T-cell (primary cell): ENCODE measurements at regions not wholly inside any gene's neighbourhood (a gene's known extent, or its start where the extent isn't known, plus 50 kb on each side); places are given as distances from the start of the nearest gene placed in this dataset.
"Not testable (repeated sequence)": the region's sequence is repeated elsewhere in the genome, so short reads cannot be mapped to it uniquely, and the experiment has no call there.

Source experiments
- ATAC-seq, 4 experiments: fragments of 200-7000 bp in 3 of 4; fragments of 150-1000 bp in 1 of 4; cut with Tn5 transposase; replicated peaks in 1 of 4; 1 replicate in 3 of 4; 2 replicates in 1 of 4; pipeline ENCODE4 v1.10.0; 2021; ENCODE audit warnings: moderate library complexity in 3 of 4, mild to moderate bottlenecking in 2 of 4, moderate number of reproducible peaks in 1 of 4
- CTCF ChIA-PET, 2 donors: fragments of 300-600 bp; sonication (Branson Sonifier 250); formaldehyde crosslinking; loops; one replicate each; lab custom pipeline; 2022; ENCODE audit warnings: antibody characterized with exemption in 2 of 2; lab: Charles Lee
- POLR2A ChIA-PET, 2 donors: fragments of 300-600 bp; sonication (Branson Sonifier 250); formaldehyde crosslinking; loops; one replicate each; lab custom pipeline; 2022; ENCODE audit warnings: antibody characterized with exemption in 2 of 2; lab: Charles Lee
- DNase-seq, 35 experiments: peaks; one replicate each; pipeline versions ENCODE4 v3.0.0 to v3.0.0-alpha.2; 2013 to 2023
- H3K27ac ChIP-seq: one replicate; pipeline ENCODE4 v1.5.1; 2013; ENCODE audit warnings: low read length
- H3K27me3 ChIP-seq, 2 experiments: replicated peaks in 1 of 2; 1 replicate in 1 of 2; 2 replicates in 1 of 2; pipeline versions ENCODE4 v1.6.1 to v1.7.0; 2013; ENCODE audit warnings: low read length in 1 of 2, mixed read lengths in 1 of 2; ENCODE audit not compliant: control insufficient read depth in 2 of 2, insufficient read depth in 2 of 2; ENCODE audit errors: extremely low read depth in 1 of 2
- H3K36me3 ChIP-seq, 2 donors: 1 replicate in 1 of 2; 2 replicates in 1 of 2; pipeline versions ENCODE4 v1.6.1 to v1.7.0; 2013; ENCODE audit warnings: low read length in 1 of 2; ENCODE audit not compliant: control insufficient read depth in 2 of 2, insufficient read depth in 1 of 2; ENCODE audit errors: extremely low read depth in 1 of 2
- H3K4me1 ChIP-seq, 2 experiments: 1 replicate in 1 of 2; 2 replicates in 1 of 2; pipeline versions ENCODE4 v1.6.1 to v1.7.0; 2013; ENCODE audit warnings: low read length in 2 of 2, mixed read lengths in 1 of 2; ENCODE audit not compliant: insufficient read depth in 2 of 2, control insufficient read depth in 1 of 2; ENCODE audit errors: extremely low read depth in 1 of 2
- H3K4me3 ChIP-seq, 2 donors: 1 replicate in 1 of 2; 2 replicates in 1 of 2; pipeline versions ENCODE4 v1.5.1 to v1.7.0; 2013; ENCODE audit warnings: mild to moderate bottlenecking in 2 of 2, low read length in 1 of 2, moderate library complexity in 1 of 2; ENCODE audit not compliant: control insufficient read depth in 1 of 2; ENCODE audit errors: extremely low read depth in 1 of 2
- H3K9me3 ChIP-seq: 2 replicates; pipeline ENCODE4 v1.7.0; 2013
- H3K27ac Mint-ChIP-seq, 2 donors: one replicate each; pipeline ENCODE4 v1.8.0; 2020 to 2021; ENCODE audit warnings: mild to moderate bottlenecking in 2 of 2, mixed read lengths in 2 of 2
- H3K27me3 Mint-ChIP-seq, 2 donors: one replicate each; pipeline ENCODE4 v1.8.0; 2021 to 2022; ENCODE audit warnings: mixed read lengths in 2 of 2
- H3K36me3 Mint-ChIP-seq: one replicate; pipeline ENCODE4 v1.8.0; 2021; ENCODE audit warnings: mixed read lengths
- H3K4me1 Mint-ChIP-seq, 3 donors: one replicate each; pipeline ENCODE4 v1.8.0; 2020 to 2022; ENCODE audit warnings: mixed read lengths in 3 of 3, mild to moderate bottlenecking in 1 of 3
- H3K4me3 Mint-ChIP-seq, 3 donors: one replicate each; pipeline ENCODE4 v1.8.0; 2020 to 2022; ENCODE audit warnings: mild to moderate bottlenecking in 3 of 3, mixed read lengths in 3 of 3, moderate library complexity in 3 of 3
- H3K9me3 Mint-ChIP-seq, 3 donors: one replicate each; pipeline ENCODE4 v1.8.0; 2020 to 2022; ENCODE audit warnings: mixed read lengths in 3 of 3
- WGBS: methylation state at CpG from one replicate; pipeline ENCODE4 v1.1.5; 2013; ENCODE audit warnings: missing lambda C conversion rate; ENCODE audit not compliant: insufficient coverage; 5-methylcytosine and 5-hydroxymethylcytosine counted together

DNA sequence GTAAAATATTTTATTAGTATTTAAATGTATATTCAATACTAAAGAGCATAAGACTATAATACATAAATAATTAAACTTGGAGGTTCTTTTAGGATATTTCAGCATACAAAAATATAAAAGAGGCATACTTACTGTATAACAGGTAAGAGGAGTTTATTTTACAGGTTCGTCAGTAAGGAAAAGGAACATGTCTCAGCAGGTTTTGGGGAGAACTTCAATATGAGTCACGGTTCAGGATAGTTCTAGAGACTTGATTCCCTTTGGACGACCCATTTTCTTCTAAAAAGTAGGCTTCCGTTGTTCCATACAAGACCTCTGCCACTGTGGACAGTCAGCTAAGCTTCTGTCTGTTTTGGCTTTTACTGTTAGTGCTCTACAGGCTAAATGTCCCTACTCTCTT is 181.1 kb downstream of the ALX1 start:
- H3K27ac ChIP-seq: no peak overlapping the region
- H3K4me3 ChIP-seq: no peak overlapping the region
- H3K4me3 Mint-ChIP-seq: no peak overlapping the region
- H3K36me3 Mint-ChIP-seq: no peaks in the 10 kb centered on the region
- no peak overlapping the region for H3K27ac Mint-ChIP-seq
- no peaks in the 10 kb centered on the region for H3K27me3 Mint-ChIP-seq
- H3K9me3 Mint-ChIP-seq: no peaks in the 10 kb centered on the region
- ATAC-seq: no peak
- CTCF ChIA-PET: no interaction called here
- H3K4me1 ChIP-seq: peaks cover 0 to 2% of the 10 kb centered on the region in 2 experiments
- POLR2A ChIA-PET: no interaction called here
- H3K4me1 Mint-ChIP-seq: no peaks in the 10 kb centered on the region
- 60% methylated on average over 1 of the region's 4 CpGs for whole genome bisulfite sequencing
- no peaks in the 10 kb centered on the region for H3K36me3 ChIP-seq
- H3K27me3 ChIP-seq: no peaks in the 10 kb centered on the region
- no peaks in the 10 kb centered on the region for H3K9me3 ChIP-seq
- DNase-seq: no peak

GRCh38 chr12:85462888-85463287 is 182.9 kb downstream of the ALX1 start:
- DNase-seq (no peak), ATAC-seq (no peak)
- no peaks in the 10 kb centered on the region for H3K27me3 Mint-ChIP-seq
- no peak overlapping the region for H3K27ac ChIP-seq
- no peak overlapping the region for H3K4me3 ChIP-seq
- CTCF ChIA-PET: no interaction called here
- H3K36me3 Mint-ChIP-seq: no peaks in the 10 kb centered on the region
- POLR2A ChIA-PET: no interaction called here
- H3K9me3 ChIP-seq: no peaks in the 10 kb centered on the region
- no peaks in the 10 kb centered on the region for H3K4me1 Mint-ChIP-seq
- H3K4me1 ChIP-seq: peaks cover 0 to 2% of the 10 kb centered on the region in 2 experiments
- H3K4me3 Mint-ChIP-seq: no peak overlapping the region
- no peaks in the 10 kb centered on the region for H3K36me3 ChIP-seq
- WGBS: no CpG with 5 or more reads among the region's 4 CpGs
- no peak overlapping the region for H3K27ac Mint-ChIP-seq
- no peaks in the 10 kb centered on the region for H3K27me3 ChIP-seq
- H3K9me3 Mint-ChIP-seq: no peaks in the 10 kb centered on the region

DNA sequence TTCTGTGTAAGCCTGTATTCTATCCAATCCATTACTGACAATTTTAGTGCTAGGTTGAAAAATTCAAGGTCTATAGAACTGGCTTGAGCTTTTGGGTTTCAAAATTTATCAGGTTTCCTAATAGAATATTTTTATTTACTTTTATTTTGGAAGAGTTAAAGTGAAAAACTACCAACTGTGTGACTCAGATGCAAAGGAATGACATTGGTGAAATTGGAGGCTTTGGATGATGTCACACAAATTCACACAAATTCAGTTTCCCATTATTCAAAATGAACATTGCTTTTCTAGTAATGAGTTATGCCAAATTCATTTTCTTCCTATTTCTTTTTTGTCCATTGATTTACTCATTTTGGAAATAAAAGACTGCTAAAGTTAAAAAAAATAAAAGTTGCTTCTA is 186.9 kb downstream of the ALX1 start:
- H3K4me1 Mint-ChIP-seq: peaks cover 12 to 15% (median 14%) of the 10 kb centered on the region in 3 donors
- Histone ChIP-seq H3K27ac (no peak overlapping the region), H3K4me3 (no peak overlapping the region), H3K9me3 (no peaks in the 10 kb centered on the region), H3K27me3 (no peaks in the 10 kb centered on the region), H3K4me1 (peaks cover 0 to 7% of the 10 kb centered on the region in 2 experiments), H3K36me3 (no peaks in the 10 kb centered on the region)
- ChIA-PET POLR2A (no interaction called here), CTCF (interaction anchor here in 1 of 2 donors (0.6 kb wide), 1 partner anchor 60 kb away, joined by 3 read pairs; no protein-coding TSS in a partner anchor)
- H3K9me3 Mint-ChIP-seq: no peaks in the 10 kb centered on the region
- no peaks in the 10 kb centered on the region for H3K27me3 Mint-ChIP-seq
- no peak for DNase-seq
- no peak overlapping the region for H3K27ac Mint-ChIP-seq
- H3K4me3 Mint-ChIP-seq: no peak overlapping the region
- ATAC-seq: no peak
- no peaks in the 10 kb centered on the region for H3K36me3 Mint-ChIP-seq

DNA sequence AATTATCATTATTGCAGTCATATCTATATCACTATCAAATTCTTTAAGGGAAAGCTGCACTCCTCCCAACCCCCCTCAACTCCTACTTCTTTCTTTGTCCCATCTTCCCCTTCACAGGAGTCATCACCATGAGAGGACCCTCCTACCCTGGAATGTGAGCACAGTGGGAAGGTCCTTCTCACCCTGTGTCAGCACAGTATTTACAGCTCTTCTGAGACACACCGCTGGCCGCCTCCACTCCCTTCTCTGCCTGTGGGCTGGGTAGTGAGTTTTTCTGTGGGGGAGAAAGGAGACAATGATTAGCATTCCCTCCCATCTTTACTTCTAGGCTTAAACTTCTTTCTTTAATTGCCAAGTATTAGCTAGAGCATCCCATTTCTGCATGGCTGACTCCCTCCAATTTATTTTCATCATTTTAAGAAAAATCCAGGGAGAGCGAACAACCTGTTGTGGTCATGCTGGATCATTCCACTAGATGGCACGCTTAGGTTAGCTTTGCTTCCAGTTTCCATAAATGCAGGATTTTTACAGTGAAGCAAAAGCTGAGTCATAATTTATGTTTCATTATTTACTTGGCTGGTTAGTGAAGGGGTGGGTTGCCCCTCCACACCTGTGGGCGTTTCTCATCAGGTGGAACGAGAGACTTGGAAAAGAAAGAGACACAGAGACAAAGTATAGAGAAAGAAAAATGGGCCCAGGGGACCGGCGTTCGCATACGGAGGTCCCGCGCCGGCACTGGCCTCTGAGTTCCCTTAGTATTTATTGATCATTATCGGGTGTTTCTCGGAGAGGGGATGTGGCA is 188.5 kb downstream of the ALX1 start:
- Histone ChIP-seq H3K36me3 (no peaks in the 10 kb centered on the region), H3K4me1 (peaks cover 0 to 5% of the 10 kb centered on the region in 2 experiments), H3K9me3 (no peaks in the 10 kb centered on the region), H3K27me3 (no peaks in the 10 kb centered on the region), H3K4me3 (peak overlapping the region in 1 of 2 donors; percentile 58), H3K27ac (no peak overlapping the region)
- H3K36me3 Mint-ChIP-seq: no peaks in the 10 kb centered on the region
- 18% methylated on average over 10 of the region's 15 CpGs for WGBS
- no peaks in the 10 kb centered on the region for H3K27me3 Mint-ChIP-seq
- no peak for ATAC-seq
- peak overlapping the region; percentile 68 to 81 (median 75) for H3K4me3 Mint-ChIP-seq
- peak in 4 of 35 experiments; percentile 2 to 28 (median 8) for DNase-seq
- H3K4me1 Mint-ChIP-seq: peaks cover 12 to 15% (median 14%) of the 10 kb centered on the region in 3 donors
- no peak overlapping the region for H3K27ac Mint-ChIP-seq
- CTCF ChIA-PET: interaction anchor here in 1 of 2 donors (0.5 kb wide), 2 partner anchors 402 to 873 kb away, joined by 6 read pairs; no protein-coding TSS in a partner anchor
- no peaks in the 10 kb centered on the region for H3K9me3 Mint-ChIP-seq
- POLR2A ChIA-PET: interaction anchor here in 1 of 2 donors (0.8 kb wide), 1 partner anchor 85 kb away, joined by 5 read pairs; no protein-coding TSS in a partner anchor

GRCh38 chr12:85469158-85470086 is 189.4 kb downstream of the ALX1 start:
- H3K9me3 Mint-ChIP-seq, H3K4me1 ChIP-seq, DNase-seq, H3K36me3 Mint-ChIP-seq, H3K27ac ChIP-seq, H3K27me3 Mint-ChIP-seq, H3K27me3 ChIP-seq, H3K27ac Mint-ChIP-seq, H3K36me3 ChIP-seq, H3K9me3 ChIP-seq, ATAC-seq: not testable (repeated sequence)
- ChIA-PET CTCF (interaction anchor here in 1 of 2 donors (0.5 kb wide), 1 partner anchor 873 kb away, joined by 6 read pairs; no protein-coding TSS in a partner anchor), POLR2A (interaction anchor here in 1 of 2 donors (0.8 kb wide), 1 partner anchor 86 kb away, joined by 5 read pairs; no protein-coding TSS in a partner anchor)
- Mint-ChIP-seq H3K4me3 (peak overlapping the region; percentile 68 to 81 (median 75)), H3K4me1 (peaks cover 12 to 15% (median 14%) of the 10 kb centered on the region in 3 donors)
- no CpG with 5 or more reads among the region's 5 CpGs for WGBS
- peak overlapping the region in 1 of 2 donors; percentile 58 for H3K4me3 ChIP-seq

- H3K36me3 Mint-ChIP-seq, H3K27me3 Mint-ChIP-seq, H3K4me3 Mint-ChIP-seq, H3K27ac ChIP-seq, H3K4me1 ChIP-seq, H3K4me3 ChIP-seq, H3K27me3 ChIP-seq, H3K9me3 Mint-ChIP-seq, H3K36me3 ChIP-seq, H3K27ac Mint-ChIP-seq, DNase-seq, CTCF ChIA-PET, H3K9me3 ChIP-seq, ATAC-seq, H3K4me1 Mint-ChIP-seq: not testable (repeated sequence)
- WGBS: no CpG with 5 or more reads among the region's 1 CpG
- POLR2A ChIA-PET: interaction anchor here in 1 of 2 donors (0.7 kb wide), 1 partner anchor 403 kb away, joined by 3 read pairs; no protein-coding TSS in a partner anchor
Measured at GRCh38 chr12:85475277-85475676, 195.3 kb downstream of the ALX1 start.
